ENCODE measurements at regions not wholly inside any gene's neighbourhood (a gene's known extent, or its start where the extent isn't known, plus 50 kb on each side); places are given as distances from the start of the nearest gene placed in this dataset.

- no peaks in the 10 kb centered on the region for H3K4me1 Mint-ChIP-seq (ENCODE audit: low read depth, unreplicated experiment)
- TF ChIP-seq EZH2 (IDR thresholded peaks at IDR 0.05; ENCODE audit: insufficient read depth, low read length), result no peak
- TF ChIP-seq CTCF (IDR thresholded peaks at IDR 0.05; ENCODE audit: insufficient read depth, low read depth, low read length), result no peak
- H3K4me2 ChIP-seq (ENCODE audit: low read length), result no peak overlapping the region
These were observed 2075.8 kb downstream of the MRPL39 start for GRCh38 chr21:23531444-23531843.

GRCh38 chr21:23524685-23525084 lies 2082.6 kb downstream of the MRPL39 start:
- H3K9me3 ChIP-seq (ENCODE audit: insufficient read depth, low read depth, low read length), result peaks cover 4% of the 10 kb centered on the region
- Mint-ChIP-seq H3K27ac (ENCODE audit: unreplicated experiment) (no peak overlapping the region), H3K9me3 (ENCODE audit: unreplicated experiment) (no peaks in the 10 kb centered on the region), H3K27me3 (ENCODE audit: low read depth, unreplicated experiment) (no peaks in the 10 kb centered on the region), H3K36me3 (ENCODE audit: low read depth, unreplicated experiment) (no peaks in the 10 kb centered on the region), H3K4me3 (ENCODE audit: unreplicated experiment) (no peak overlapping the region), H3K4me1 (ENCODE audit: low read depth, unreplicated experiment) (no peaks in the 10 kb centered on the region)
- no peak overlapping the region for H3K4me2 ChIP-seq (ENCODE audit: low read length)
- no peak for TF ChIP-seq CTCF (IDR thresholded peaks at IDR 0.05; ENCODE audit: insufficient read depth, low read depth, low read length)
- TF ChIP-seq EZH2 (IDR thresholded peaks at IDR 0.05; ENCODE audit: insufficient read depth, low read length), result no peak
- no peaks in the 10 kb centered on the region for H4K20me1 ChIP-seq (ENCODE audit: insufficient read depth, low read length)
- FAIRE-seq (no peak), DNase-seq (ENCODE audit: low read depth) (no peak)
- no peaks in the 10 kb centered on the region for H3K4me1 ChIP-seq (ENCODE audit: insufficient read depth, low read length)
- H3K79me2 ChIP-seq (ENCODE audit: insufficient read depth, low read length), result no peaks in the 10 kb centered on the region
- H3K27ac ChIP-seq (ENCODE audit: low read depth, low read length), result no peak overlapping the region
- H3K9ac ChIP-seq (ENCODE audit: low read length), result no peak overlapping the region
- H2AFZ ChIP-seq (ENCODE audit: low read depth, low read length), result no peak overlapping the region
- no peak overlapping the region for H3K4me3 ChIP-seq (ENCODE audit: insufficient read depth, low read depth, low read length)
- H3K36me3 ChIP-seq (ENCODE audit: insufficient read depth, low read length), result no peaks in the 10 kb centered on the region
- H3K27me3 ChIP-seq (ENCODE audit: insufficient read depth, low read length), result no peaks in the 10 kb centered on the region

More at GRCh38 chr21:23531444-23531843, 2075.8 kb downstream of the MRPL39 start:
- no peaks in the 10 kb centered on the region for H3K36me3 ChIP-seq (ENCODE audit: insufficient read depth, low read length)
- Mint-ChIP-seq H3K9me3 (ENCODE audit: unreplicated experiment) (no peaks in the 10 kb centered on the region), H3K4me3 (ENCODE audit: unreplicated experiment) (no peak overlapping the region), H3K36me3 (ENCODE audit: low read depth, unreplicated experiment) (no peaks in the 10 kb centered on the region), H3K27ac (ENCODE audit: unreplicated experiment) (no peak overlapping the region), H3K27me3 (ENCODE audit: low read depth, unreplicated experiment) (no peaks in the 10 kb centered on the region)
- no peaks in the 10 kb centered on the region for H3K27me3 ChIP-seq (ENCODE audit: insufficient read depth, low read length)
- FAIRE-seq (no peak), DNase-seq (ENCODE audit: low read depth) (no peak)
- no peaks in the 10 kb centered on the region for H3K4me1 ChIP-seq (ENCODE audit: insufficient read depth, low read length)
- no peak overlapping the region for H3K4me3 ChIP-seq (ENCODE audit: insufficient read depth, low read depth, low read length)
- no peaks in the 10 kb centered on the region for H3K79me2 ChIP-seq (ENCODE audit: insufficient read depth, low read length)
- H3K27ac ChIP-seq (ENCODE audit: low read depth, low read length), result no peak overlapping the region
- no peak overlapping the region for H2AFZ ChIP-seq (ENCODE audit: low read depth, low read length)
- no peaks in the 10 kb centered on the region for H3K9me3 ChIP-seq (ENCODE audit: insufficient read depth, low read depth, low read length)
- no peak overlapping the region for H3K9ac ChIP-seq (ENCODE audit: low read length)
- H4K20me1 ChIP-seq (ENCODE audit: insufficient read depth, low read length), result no peaks in the 10 kb centered on the region

- Mint-ChIP-seq H3K27ac (ENCODE audit: unreplicated experiment) (no peak overlapping the region), H3K4me1 (ENCODE audit: low read depth, unreplicated experiment) (no peaks in the 10 kb centered on the region), H3K4me3 (ENCODE audit: unreplicated experiment) (no peak overlapping the region), H3K9me3 (ENCODE audit: unreplicated experiment) (no peaks in the 10 kb centered on the region), H3K36me3 (ENCODE audit: low read depth, unreplicated experiment) (no peaks in the 10 kb centered on the region), H3K27me3 (ENCODE audit: low read depth, unreplicated experiment) (no peaks in the 10 kb centered on the region)
- H2AFZ ChIP-seq (ENCODE audit: low read depth, low read length), result no peak overlapping the region
- no peaks in the 10 kb centered on the region for H3K27me3 ChIP-seq (ENCODE audit: insufficient read depth, low read length)
- H3K27ac ChIP-seq (ENCODE audit: low read depth, low read length), result no peak overlapping the region
- H4K20me1 ChIP-seq (ENCODE audit: insufficient read depth, low read length), result no peaks in the 10 kb centered on the region
- DNase-seq (ENCODE audit: low read depth) (no peak), FAIRE-seq (no peak)
- TF ChIP-seq EZH2 (IDR thresholded peaks at IDR 0.05; ENCODE audit: insufficient read depth, low read length) (no peak), CTCF (IDR thresholded peaks at IDR 0.05; ENCODE audit: insufficient read depth, low read depth, low read length) (no peak)
- no peaks in the 10 kb centered on the region for H3K36me3 ChIP-seq (ENCODE audit: insufficient read depth, low read length)
- H3K4me3 ChIP-seq (ENCODE audit: insufficient read depth, low read depth, low read length), result no peak overlapping the region
- H3K9ac ChIP-seq (ENCODE audit: low read length), result no peak overlapping the region
- H3K4me1 ChIP-seq (ENCODE audit: insufficient read depth, low read length), result no peaks in the 10 kb centered on the region
- no peaks in the 10 kb centered on the region for H3K79me2 ChIP-seq (ENCODE audit: insufficient read depth, low read length)
- no peak overlapping the region for H3K4me2 ChIP-seq (ENCODE audit: low read length)
- peaks cover 4% of the 10 kb centered on the region for H3K9me3 ChIP-seq (ENCODE audit: insufficient read depth, low read depth, low read length)
These were observed 2084.5 kb downstream of the MRPL39 start for GRCh38 chr21:23522751-23523150.

Data from astrocyte (in vitro differentiated cells and primary cell).